GM18858 (cell line): ENCODE measurements at regions not wholly inside any gene's neighbourhood (a gene's known extent, or its start where the extent isn't known, plus 50 kb on each side); places are given as distances from the start of the nearest gene placed in this dataset.

Experiments
- ATAC-seq: cut with Tn5 transposase; IDR thresholded peaks from one replicate; pipeline ENCODE4 v1.9.1; 2021; ENCODE audit not compliant: unreplicated experiment

- no peak for ATAC-seq
Observed at GRCh38 chr2:65514555-65515195, 82.3 kb upstream of the SPRED2 start.

DNA sequence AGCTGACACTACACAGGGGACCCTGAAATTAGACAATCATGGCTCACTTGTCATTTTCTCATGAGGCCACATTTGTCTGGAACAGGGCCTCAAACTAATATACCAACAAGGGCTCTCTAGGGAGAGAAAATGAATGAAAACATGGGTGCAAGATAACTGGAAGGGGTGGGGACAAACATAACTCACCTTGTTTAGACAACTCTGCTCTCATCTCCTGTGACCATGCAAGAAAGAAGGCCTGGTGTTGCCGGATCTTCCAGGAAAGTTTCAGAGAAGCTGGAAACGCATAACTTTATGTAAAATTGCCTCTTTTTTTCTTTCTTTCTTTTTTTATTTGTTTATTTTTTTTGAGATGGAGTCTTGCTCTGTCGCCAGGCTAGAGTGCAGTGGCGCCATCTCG is 80.4 kb upstream of the SPRED2 start:
- ATAC-seq, result no peak

GRCh38 chr2:65511306-65511705 is 78.9 kb upstream of the SPRED2 start:
- no peak for ATAC-seq

- no peak for ATAC-seq
Observed at GRCh38 chr2:65508225-65508624, 75.8 kb upstream of the SPRED2 start.

- no peak for ATAC-seq
Observed at GRCh38 chr2:65507102-65508069, 75.0 kb upstream of the SPRED2 start.

DNA sequence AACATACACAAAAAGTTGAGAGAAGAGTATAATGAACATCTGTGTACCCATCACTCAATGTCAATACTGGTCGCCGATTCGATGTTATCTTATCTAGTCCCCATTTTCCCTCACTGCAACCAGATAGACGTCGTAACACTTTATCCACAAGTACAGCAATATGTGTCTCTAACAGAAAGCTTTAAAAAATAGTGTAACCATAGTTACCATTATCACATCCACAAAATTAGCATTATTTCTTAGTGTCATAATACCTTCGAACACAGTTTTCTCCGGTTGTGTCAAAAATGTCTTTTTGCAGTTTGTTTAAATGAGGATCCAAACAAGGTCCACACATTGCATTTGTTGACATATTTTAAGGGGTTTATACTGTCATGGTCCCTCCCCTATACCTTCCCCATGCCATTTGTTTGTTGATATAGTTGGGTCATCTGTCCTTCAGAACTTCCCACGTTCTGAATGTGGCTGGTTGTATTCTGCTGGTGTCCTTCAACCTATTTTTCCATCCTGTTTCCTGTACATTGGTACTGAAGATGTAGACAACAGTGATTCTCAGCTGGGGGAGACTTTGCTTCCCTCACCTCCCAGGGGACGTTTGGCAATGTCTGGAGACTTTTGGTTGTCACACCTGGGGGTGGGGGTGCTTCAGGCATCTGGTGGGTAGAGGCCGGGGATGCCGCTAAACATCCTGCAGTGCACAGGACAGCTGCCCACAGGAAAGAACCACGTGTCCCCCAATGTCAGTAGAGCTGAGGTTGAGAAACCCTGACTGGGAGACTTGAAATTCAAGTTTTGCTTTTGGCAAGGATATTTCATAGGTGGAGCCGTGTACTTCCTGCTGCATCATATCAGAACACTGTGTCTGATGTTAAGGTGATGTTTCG is 72.7 kb upstream of the SPRED2 start:
- no peak for ATAC-seq

- no peak for ATAC-seq
Observed at GRCh38 chr2:65504201-65504600, 71.8 kb upstream of the SPRED2 start.

GRCh38 chr2:65503746-65504145 is 71.3 kb upstream of the SPRED2 start:
- ATAC-seq, result no peak

DNA sequence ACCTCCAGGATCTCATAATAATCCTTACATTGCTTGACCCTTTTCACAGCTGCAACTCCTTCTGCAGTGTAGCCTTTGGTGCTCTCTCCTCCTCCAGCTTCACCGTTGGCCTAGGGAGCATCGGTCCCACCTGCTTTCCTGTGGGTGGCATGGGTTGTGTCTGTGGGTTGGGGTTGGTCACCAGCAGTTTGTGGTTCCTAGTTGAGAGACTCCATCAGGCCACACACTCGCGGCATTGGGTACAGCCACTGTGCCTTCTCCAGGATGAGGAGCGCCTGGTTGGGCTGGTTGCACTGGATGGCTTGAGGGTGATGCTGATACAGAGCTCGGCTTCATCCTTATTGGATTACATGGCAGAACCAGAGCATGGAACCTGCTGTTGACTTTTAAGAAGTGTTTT is 69.4 kb upstream of the SPRED2 start:
- no peak for ATAC-seq

DNA sequence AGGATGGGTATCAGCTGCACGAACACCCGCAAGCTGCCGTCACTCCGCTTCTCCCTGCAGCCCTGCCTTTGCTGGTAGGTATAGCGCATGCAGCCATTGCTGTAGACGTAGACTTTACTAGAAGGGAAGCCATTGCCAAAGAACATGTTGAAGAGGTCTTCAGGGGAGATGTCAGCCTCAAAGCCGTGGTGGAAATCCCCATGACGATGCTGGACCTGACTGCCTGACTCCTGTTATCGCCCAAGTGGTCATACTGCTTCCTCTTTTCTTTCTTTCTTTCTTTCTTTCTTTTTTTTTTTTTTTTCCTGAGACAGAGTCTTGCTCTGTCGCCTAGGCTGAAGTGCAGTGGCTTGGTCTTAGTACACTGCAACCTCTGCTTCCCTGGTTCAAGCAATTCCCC is 68.7 kb upstream of the SPRED2 start:
- ATAC-seq, result no peak

DNA sequence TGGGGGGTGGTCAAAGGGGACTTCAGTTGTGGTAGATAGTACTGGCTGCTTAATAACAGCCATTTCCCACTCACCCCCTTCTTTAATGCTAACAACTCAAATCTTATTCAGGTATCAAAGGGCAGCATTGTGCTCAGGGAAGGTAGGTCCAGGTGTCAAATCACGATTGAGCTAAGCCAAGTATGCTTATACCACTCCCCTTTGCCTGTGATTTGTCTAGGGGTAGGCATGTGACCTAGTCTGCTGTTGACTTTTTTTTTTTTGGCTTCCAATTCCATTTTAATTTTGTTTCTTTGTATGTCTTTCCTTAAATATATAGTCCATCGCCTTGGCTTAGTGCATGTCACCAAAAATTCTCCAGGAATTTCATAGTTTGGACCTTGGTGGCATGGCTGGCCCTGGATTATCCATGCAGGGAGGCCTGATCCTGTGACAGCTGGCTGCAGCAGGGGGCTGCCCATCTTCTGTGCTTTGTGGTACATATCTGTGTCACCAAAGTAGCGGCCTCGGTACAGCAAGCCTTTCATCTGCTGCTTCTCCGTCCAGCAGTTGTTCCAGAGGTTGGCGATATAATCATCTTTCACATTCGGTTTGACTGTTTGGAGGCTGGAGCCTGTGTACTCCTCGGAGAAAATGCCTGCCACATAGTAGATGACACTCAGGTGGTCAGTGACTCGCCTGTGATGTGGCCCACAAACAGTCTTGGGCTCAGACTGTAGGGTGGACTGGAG is 68.1 kb upstream of the SPRED2 start:
- ATAC-seq, result no peak

DNA sequence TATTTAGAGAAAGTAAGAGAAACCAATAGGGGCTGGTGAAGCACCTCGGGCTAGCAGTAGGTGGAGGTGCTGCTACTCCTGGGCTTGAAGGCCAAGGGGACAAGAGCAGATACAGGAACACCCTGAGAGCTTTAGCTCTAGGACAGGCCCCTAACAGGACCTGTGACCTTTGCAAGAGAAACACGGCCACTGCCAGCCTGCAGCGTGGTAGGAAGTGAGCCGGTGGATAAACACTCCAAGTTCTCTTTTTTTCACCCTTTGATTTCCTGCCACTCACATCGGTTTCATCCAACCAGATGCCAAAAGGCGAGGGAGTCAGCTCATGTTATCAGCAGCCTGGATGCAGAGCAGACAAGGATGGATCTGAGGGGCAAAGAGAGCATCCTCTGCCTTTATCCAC is 66.8 kb upstream of the SPRED2 start:
- ATAC-seq, result no peak

DNA sequence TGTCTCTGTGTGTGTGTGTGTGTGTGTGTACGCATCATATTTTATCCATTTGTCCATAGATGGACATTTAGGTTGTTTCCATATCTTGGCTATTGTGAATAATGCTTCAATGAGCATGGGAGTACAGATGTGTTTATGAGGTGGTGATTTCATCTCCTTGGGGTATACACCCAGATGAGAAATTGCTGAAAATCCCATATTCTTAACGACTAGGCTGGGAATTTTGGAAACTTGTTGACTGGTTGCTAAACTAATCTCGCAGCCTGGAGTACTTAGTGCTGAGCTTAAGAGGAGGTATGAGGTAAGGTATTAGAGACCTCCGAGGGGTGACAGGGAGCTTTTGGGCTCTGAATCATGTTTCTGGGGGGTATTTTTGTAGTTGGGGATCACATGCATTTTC is 66.0 kb upstream of the SPRED2 start:
- no peak for ATAC-seq

DNA sequence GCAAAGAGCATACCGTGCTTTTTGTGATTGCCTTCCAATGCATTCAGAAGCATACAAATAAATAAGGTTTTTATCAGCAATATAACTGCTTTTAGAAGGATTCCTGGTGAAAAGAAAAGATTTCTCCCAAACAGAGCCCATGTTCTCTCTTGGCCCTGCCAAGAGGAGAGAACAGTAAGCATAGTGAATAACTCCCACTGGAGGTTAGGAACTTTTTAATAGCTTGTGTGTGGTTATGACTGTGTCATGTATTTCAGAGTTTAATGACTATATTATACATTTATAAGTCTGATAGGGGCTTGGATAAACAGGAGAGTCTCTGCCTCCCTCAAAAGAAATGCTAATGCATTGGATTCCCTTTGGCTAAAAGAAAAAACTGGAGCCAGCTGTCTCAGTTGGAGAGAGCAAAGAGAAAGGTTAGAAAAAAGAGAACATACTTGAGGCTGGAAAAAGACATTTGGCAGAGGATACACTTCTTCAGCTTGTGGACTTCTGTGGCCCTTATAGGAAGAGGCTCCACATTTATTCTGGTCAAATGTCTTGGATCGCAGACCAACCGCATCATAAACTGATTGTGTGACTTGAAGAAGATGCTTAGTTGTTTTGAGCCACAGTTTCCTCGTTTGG is 63.0 kb upstream of the SPRED2 start:
- ATAC-seq, result no peak

DNA sequence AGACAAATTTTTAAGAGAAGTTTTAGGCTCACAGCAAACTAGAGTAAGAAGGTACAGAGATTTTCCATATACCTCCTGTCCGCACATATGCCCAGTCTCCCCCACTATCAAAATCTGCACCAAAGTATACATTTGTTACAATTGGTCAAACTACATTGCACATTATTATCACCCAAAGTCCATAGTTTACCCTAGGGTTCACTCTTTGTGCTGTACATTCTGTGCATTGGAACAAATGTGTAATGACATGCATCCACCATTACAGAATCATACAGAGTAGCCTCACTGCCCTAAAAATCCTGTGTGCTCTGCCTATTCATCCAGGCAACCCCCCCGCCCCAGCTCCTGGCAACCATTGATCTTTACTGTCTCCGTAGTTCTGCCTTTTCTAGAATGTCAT is 61.7 kb upstream of the SPRED2 start:
- ATAC-seq, result no peak

- ATAC-seq, result no peak
Observed at GRCh38 chr2:65491381-65491905, 59.0 kb upstream of the SPRED2 start.

DNA sequence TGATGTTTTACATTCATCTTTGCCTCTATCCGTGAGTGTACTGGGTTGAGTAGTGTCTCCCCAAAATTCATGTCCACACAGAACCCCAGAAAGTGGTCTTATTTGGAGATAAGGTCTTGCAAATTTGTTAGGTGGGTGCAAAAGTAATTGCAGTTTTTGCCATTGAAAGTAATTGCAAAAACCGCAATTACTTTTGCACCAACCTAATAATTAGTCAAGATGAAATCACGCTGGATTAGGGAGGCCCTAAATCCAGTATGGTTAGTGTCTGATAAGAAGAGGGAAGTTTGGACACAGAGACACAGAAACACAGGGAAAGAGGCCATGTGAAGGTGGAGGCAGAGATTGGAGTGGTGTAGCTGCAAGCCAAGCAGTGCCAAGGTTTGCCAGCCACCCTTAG is 57.8 kb upstream of the SPRED2 start:
- no peak for ATAC-seq

- ATAC-seq, result no peak
Observed at GRCh38 chr2:65489269-65489668, 56.9 kb upstream of the SPRED2 start.

- ATAC-seq, result no peak
Observed at GRCh38 chr2:65488527-65488926, 56.1 kb upstream of the SPRED2 start.

DNA sequence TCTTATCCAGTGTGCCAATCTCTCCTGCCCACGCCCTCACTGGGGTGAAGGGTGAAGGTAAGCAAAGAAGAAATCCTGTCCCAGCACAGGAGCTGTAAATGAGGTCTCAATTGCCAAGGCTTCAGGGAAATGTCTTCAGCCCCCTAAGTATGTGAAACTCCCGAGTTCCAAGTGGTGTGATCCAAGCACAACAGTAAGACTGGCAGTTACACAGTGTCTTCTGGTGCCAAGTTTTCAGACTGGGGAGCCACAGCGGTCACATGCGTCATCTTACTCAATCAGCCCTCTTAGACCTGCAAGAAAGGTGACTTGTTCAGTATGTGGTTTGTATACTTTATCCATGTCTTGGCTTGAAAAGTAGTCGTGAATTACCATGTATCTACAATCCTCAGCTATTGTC is 55.0 kb upstream of the SPRED2 start:
- ATAC-seq, result no peak
